ENCODE measurements at regions not wholly inside any gene's neighbourhood (a gene's known extent, or its start where the extent isn't known, plus 50 kb on each side); places are given as distances from the start of the nearest gene placed in this dataset.
"Not testable (repeated sequence)": the region's sequence is repeated elsewhere in the genome, so short reads cannot be mapped to it uniquely, and the experiment has no call there.

GRCh38 chr5:63230754-63231153 lies 652.1 kb downstream of the LRRC70 start:
- DNase-seq (ENCODE audit: extremely low read depth, low read depth, low spot score) = no peak

- DNase-seq (ENCODE audit: extremely low read depth, low read depth, low spot score) = no peak
These were observed 649.5 kb downstream of the LRRC70 start for GRCh38 chr5:63228154-63228553.

- DNase-seq (ENCODE audit: extremely low read depth, low read depth, low spot score) = no peak
These were observed 641.6 kb downstream of the LRRC70 start for GRCh38 chr5:63220244-63220643.

- no peak for DNase-seq (ENCODE audit: extremely low read depth, low read depth, low spot score)
These were observed 638.8 kb downstream of the LRRC70 start for GRCh38 chr5:63217422-63217821.

GRCh38 chr5:63213256-63213655 lies 634.6 kb downstream of the LRRC70 start:
- no peak for DNase-seq (ENCODE audit: extremely low read depth, low read depth, low spot score)

GRCh38 chr5:63211448-63212132 lies 633.0 kb downstream of the LRRC70 start:
- no peak for DNase-seq (ENCODE audit: extremely low read depth, low read depth, low spot score)

GRCh38 chr5:63205976-63206375 lies 627.4 kb downstream of the LRRC70 start:
- DNase-seq (ENCODE audit: extremely low read depth, low read depth, low spot score) = no peak

- no peak for DNase-seq (ENCODE audit: extremely low read depth, low read depth, low spot score)
These were observed 623.1 kb downstream of the LRRC70 start for GRCh38 chr5:63201738-63202137.

GRCh38 chr5:63194126-63194525 lies 615.5 kb downstream of the LRRC70 start:
- DNase-seq (ENCODE audit: extremely low read depth, low read depth, low spot score) = no peak

GRCh38 chr5:63180190-63180589 lies 601.6 kb downstream of the LRRC70 start:
- not testable (repeated sequence) for DNase-seq (ENCODE audit: extremely low read depth, low read depth, low spot score)

GRCh38 chr5:63175850-63176249 lies 597.2 kb downstream of the LRRC70 start:
- DNase-seq (ENCODE audit: extremely low read depth, low read depth, low spot score) = no peak

GRCh38 chr5:63170486-63170885 lies 591.9 kb downstream of the LRRC70 start:
- no peak for DNase-seq (ENCODE audit: extremely low read depth, low read depth, low spot score)

- no peak for DNase-seq (ENCODE audit: extremely low read depth, low read depth, low spot score)
These were observed 586.4 kb downstream of the LRRC70 start for GRCh38 chr5:63164838-63165535.

GRCh38 chr5:63164339-63164738 lies 585.7 kb downstream of the LRRC70 start:
- no peak for DNase-seq (ENCODE audit: extremely low read depth, low read depth, low spot score)

GRCh38 chr5:63155310-63155631 lies 576.7 kb downstream of the LRRC70 start:
- no peak for DNase-seq (ENCODE audit: extremely low read depth, low read depth, low spot score)

- DNase-seq (ENCODE audit: extremely low read depth, low read depth, low spot score) = no peak
These were observed 576.1 kb downstream of the LRRC70 start for GRCh38 chr5:63154476-63155309.

- no peak for DNase-seq (ENCODE audit: extremely low read depth, low read depth, low spot score)
These were observed 574.3 kb downstream of the LRRC70 start for GRCh38 chr5:63152871-63153270.

GRCh38 chr5:63145167-63145566 lies 566.5 kb downstream of the LRRC70 start:
- no peak for DNase-seq (ENCODE audit: extremely low read depth, low read depth, low spot score)

GRCh38 chr5:63141591-63141990 lies 563.0 kb downstream of the LRRC70 start:
- no peak for DNase-seq (ENCODE audit: extremely low read depth, low read depth, low spot score)

- no peak for DNase-seq (ENCODE audit: extremely low read depth, low read depth, low spot score)
These were observed 556.7 kb downstream of the LRRC70 start for GRCh38 chr5:63135291-63135690.

GRCh38 chr5:63131626-63132285 lies 553.1 kb downstream of the LRRC70 start:
- no peak for DNase-seq (ENCODE audit: extremely low read depth, low read depth, low spot score)

Measured in glomerular endothelial cell (primary cell).